SH-SY5Y (cell line): ENCODE measurements at regions not wholly inside any gene's neighbourhood (a gene's known extent, or its start where the extent isn't known, plus 50 kb on each side); places are given as distances from the start of the nearest gene placed in this dataset.

Experiments used
- GATA2 ChIP-seq: IDR thresholded peaks from 2 replicates; pipeline ENCODE4 v1.6.1; 2011; ENCODE audit warnings: mild to moderate bottlenecking, low read depth, low read length
- GATA3 ChIP-seq: IDR thresholded peaks from 2 replicates; pipeline ENCODE4 v1.6.1; 2011; ENCODE audit warnings: low read depth, mild to moderate bottlenecking, low read length, moderate library complexity

DNA sequence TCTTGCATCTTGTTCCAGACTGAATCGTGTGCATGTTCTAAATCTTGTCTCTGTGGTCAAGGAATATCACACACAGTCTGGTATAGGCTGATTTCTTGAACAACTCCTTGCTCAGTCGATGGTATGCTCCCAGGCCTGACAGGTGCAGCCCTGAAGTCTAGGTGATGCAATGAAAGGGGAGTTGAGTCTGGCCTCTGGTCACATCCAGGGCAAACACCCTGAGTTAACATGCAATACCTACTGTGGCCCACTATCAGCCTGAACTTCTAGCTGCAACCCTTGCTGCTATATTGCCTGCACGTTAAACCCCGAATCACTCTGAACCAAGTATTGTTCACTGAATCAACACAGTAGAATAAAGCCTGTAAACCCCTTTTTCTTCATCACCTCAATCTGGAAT is 303.4 kb downstream of the USP25 start:
- no peak for TF ChIP-seq GATA2
- TF ChIP-seq GATA3, result no peak
